ENCODE measurements at regions not wholly inside any gene's neighbourhood (a gene's known extent, or its start where the extent isn't known, plus 50 kb on each side); places are given as distances from the start of the nearest gene placed in this dataset.
"Not testable (repeated sequence)": the region's sequence is repeated elsewhere in the genome, so short reads cannot be mapped to it uniquely, and the experiment has no call there.

GRCh38 chr2:31688282-31688681 is 107.5 kb upstream of the SRD5A2 start:
- in situ Hi-C loops (cut with MboI; ENCODE audit: low sequenced_read_pairs) (no loop called here), dilution Hi-C loops (cut with HindIII; ENCODE audit: low sequenced_read_pairs, unreplicated experiment) (no loop called here), intact Hi-C loops (cut with micrococcal nuclease) (loop anchor here (10.0 kb wide), 1 partner anchor 447 kb away; no protein-coding TSS in a partner anchor)
- Histone ChIP-seq H4K91ac (ENCODE audit: insufficient read depth, low read depth, low read length) (no peak overlapping the region), H3K23ac (ENCODE audit: low read depth, low read length) (no peak overlapping the region), H4K5ac (ENCODE audit: low read depth, low read length) (no peak overlapping the region), H3K9me1 (ENCODE audit: insufficient read depth, low read length) (no peaks in the 10 kb centered on the region), H4K20me1 (ENCODE audit: insufficient read depth, low read length) (no peaks in the 10 kb centered on the region), H3K9ac (ENCODE audit: low read depth, low read length) (no peak overlapping the region), H2BK5ac (ENCODE audit: low read depth, low read length, poor library complexity, severe bottlenecking) (no peak overlapping the region), H4K8ac (ENCODE audit: low read depth in 2 of 2, low read length in 2 of 2) (no peak overlapping the region), H2AK5ac (ENCODE audit: low read depth, low read length) (no peak overlapping the region), H3K56ac (ENCODE audit: extremely low read depth, insufficient read depth, low read length) (no peak overlapping the region), H2AK9ac (replicated peaks; ENCODE audit: low read depth, low read length, poor library complexity) (no peak overlapping the region), H3K4me1 (ENCODE audit: control insufficient read depth, insufficient read depth, low read length) (no peaks in the 10 kb centered on the region), H2BK15ac (ENCODE audit: low read depth, low read length) (no peak overlapping the region), H3K14ac (replicated peaks; ENCODE audit: low read depth, low read length) (no peak overlapping the region), H3K27me3 (ENCODE audit: control insufficient read depth, insufficient read depth, low read length) (no peaks in the 10 kb centered on the region), H3K79me1 (ENCODE audit: low read depth in 1 of 2, low read length in 2 of 2) (no peaks in the 10 kb centered on the region), H3K4me2 (ENCODE audit: low read depth, low read length) (no peak overlapping the region), H3K4ac (ENCODE audit: low read depth, low read length) (no peak overlapping the region), H2BK20ac (ENCODE audit: low read depth, low read length) (no peak overlapping the region), H3K27ac (ENCODE audit: insufficient read depth, low read length) (no peak overlapping the region), H2AFZ (replicated peaks; ENCODE audit: low read length, poor library complexity) (no peak overlapping the region), H2BK120ac (ENCODE audit: low read depth, low read length) (no peak overlapping the region), H3K4me3 (ENCODE audit: insufficient read depth, low read depth, low read length) (no peak overlapping the region), H3K36me3 (ENCODE audit: control insufficient read depth, insufficient read depth, low read length) (no peaks in the 10 kb centered on the region), H3K9me3 (ENCODE audit: control insufficient read depth, insufficient read depth, low read length) (peaks cover 9% of the 10 kb centered on the region), H3K18ac (ENCODE audit: low read depth, low read length) (no peak overlapping the region)
- DNase-seq (no peak), ATAC-seq (ENCODE audit: low read depth) (no peak)
- POLR2A ChIA-PET (ENCODE audit: unreplicated experiment): no interaction called here
- no CpG with 5 or more reads among the region's 4 CpGs for WGBS, 2 experiments (ENCODE audit: extremely low coverage in 2 of 2, insufficient read length in 1 of 2)
- TF ChIP-seq MXI1 (IDR thresholded peaks at IDR 0.05; ENCODE audit: borderline replicate concordance, low read depth, low read length): no peak
- TF ChIP-seq CTCF (conservative IDR thresholded peaks at IDR 0.05; ENCODE audit: low read depth, low read length): peak; percentile 43
- TF ChIP-seq RAD21 (IDR thresholded peaks at IDR 0.05; ENCODE audit: low read length): peak; percentile 44
- BruUV-seq (replicated peaks): no TSS peak
- CTCF ChIA-PET: no interaction called here

GRCh38 chr2:31683506-31683905 is 102.8 kb upstream of the SRD5A2 start:
- H3K36me3 ChIP-seq (ENCODE audit: control insufficient read depth, insufficient read depth, low read length); H2BK120ac ChIP-seq (ENCODE audit: low read depth, low read length); H3K9ac ChIP-seq (ENCODE audit: low read depth, low read length); H2BK20ac ChIP-seq (ENCODE audit: low read depth, low read length); H3K79me1 ChIP-seq (ENCODE audit: low read depth in 1 of 2, low read length in 2 of 2); H3K9me1 ChIP-seq (ENCODE audit: insufficient read depth, low read length); H3K4me2 ChIP-seq (ENCODE audit: low read depth, low read length); CTCF ChIA-PET; H4K5ac ChIP-seq (ENCODE audit: low read depth, low read length); H3K23ac ChIP-seq (ENCODE audit: low read depth, low read length); H2AK5ac ChIP-seq (ENCODE audit: low read depth, low read length); DNase-seq; H3K27ac ChIP-seq (ENCODE audit: insufficient read depth, low read length); H3K56ac ChIP-seq (ENCODE audit: extremely low read depth, insufficient read depth, low read length); in situ Hi-C loops (cut with MboI; ENCODE audit: low sequenced_read_pairs); H4K8ac ChIP-seq (ENCODE audit: low read depth in 2 of 2, low read length in 2 of 2); H3K4me1 ChIP-seq (ENCODE audit: control insufficient read depth, insufficient read depth, low read length); H4K20me1 ChIP-seq (ENCODE audit: insufficient read depth, low read length); H2BK15ac ChIP-seq (ENCODE audit: low read depth, low read length); H2AFZ ChIP-seq (replicated peaks; ENCODE audit: low read length, poor library complexity); H3K18ac ChIP-seq (ENCODE audit: low read depth, low read length); dilution Hi-C loops (cut with HindIII; ENCODE audit: low sequenced_read_pairs, unreplicated experiment); H3K27me3 ChIP-seq (ENCODE audit: control insufficient read depth, insufficient read depth, low read length); H3K14ac ChIP-seq (replicated peaks; ENCODE audit: low read depth, low read length); H4K91ac ChIP-seq (ENCODE audit: insufficient read depth, low read depth, low read length); H3K4me3 ChIP-seq (ENCODE audit: insufficient read depth, low read depth, low read length); H2BK5ac ChIP-seq (ENCODE audit: low read depth, low read length, poor library complexity, severe bottlenecking); H2AK9ac ChIP-seq (replicated peaks; ENCODE audit: low read depth, low read length, poor library complexity); BruUV-seq (replicated peaks); POLR2A ChIA-PET (ENCODE audit: unreplicated experiment); ATAC-seq (ENCODE audit: low read depth); H3K4ac ChIP-seq (ENCODE audit: low read depth, low read length); H3K9me3 ChIP-seq (ENCODE audit: control insufficient read depth, insufficient read depth, low read length): not testable (repeated sequence)
- no CpG with 5 or more reads among the region's 4 CpGs for WGBS, 2 experiments (ENCODE audit: extremely low coverage in 2 of 2, insufficient read length in 1 of 2)
- intact Hi-C loops (cut with micrococcal nuclease): loop anchor here (10.0 kb wide), 1 partner anchor 451 kb away; no protein-coding TSS in a partner anchor

Measured in IMR-90 (cell line).